SK-N-MC (cell line): ENCODE measurements at regions not wholly inside any gene's neighbourhood (a gene's known extent, or its start where the extent isn't known, plus 50 kb on each side); places are given as distances from the start of the nearest gene placed in this dataset.

ENCODE experiments used
- EZH2 ChIP-seq: fragments of 200-600 bp; sonication (generic); IDR thresholded peaks from one replicate; pipeline ENCODE4 v1.6.1; 2017; ENCODE audit warnings: antibody characterized with exemption
- FOXP2 ChIP-seq: optimal IDR thresholded peaks from 2 replicates; pipeline ENCODE3; 2011; ENCODE audit warnings: mild to moderate bottlenecking, moderate library complexity; ENCODE audit not compliant: insufficient read depth; ENCODE audit errors: extremely low read length, control extremely low read depth
- POLR2AphosphoS5 ChIP-seq: IDR thresholded peaks from 2 replicates; pipeline ENCODE4 v1.6.1; 2012; ENCODE audit warnings: mild to moderate bottlenecking, low read depth, low read length, borderline replicate concordance

GRCh38 chr4:173934933-173935620 lies 348.4 kb downstream of the FBXO8 start:
- TF ChIP-seq EZH2: no peak
- TF ChIP-seq POLR2AphosphoS5: no peak
- no peak for TF ChIP-seq FOXP2
